ENCODE measurements at regions not wholly inside any gene's neighbourhood (a gene's known extent, or its start where the extent isn't known, plus 50 kb on each side); places are given as distances from the start of the nearest gene placed in this dataset.

- CTCF ChIA-PET: interaction anchor here (0.5 kb wide), 1 partner anchor 211 kb away, joined by 3 read pairs; no protein-coding TSS in a partner anchor
- no peak for DNase-seq (ENCODE audit: low read depth, low spot score)
- Histone ChIP-seq H3K4me3 (ENCODE audit: low read depth, low read length) (no peak overlapping the region), H3K27ac (ENCODE audit: low read depth, low read length) (no peak overlapping the region), H3K9me3 (ENCODE audit: control insufficient read depth, insufficient read depth, low read length) (no peaks in the 10 kb centered on the region), H3K27me3 (ENCODE audit: control insufficient read depth, insufficient read depth, low read length) (peaks cover 5% of the 10 kb centered on the region)
- TF ChIP-seq CTCF (IDR thresholded peaks at IDR 0.05; ENCODE audit: low read depth, low read length): no peak
- POLR2A ChIA-PET: no interaction called here
These were observed 72.3 kb upstream of the BNC1 start for GRCh38 chr15:83356501-83357399.

DNA sequence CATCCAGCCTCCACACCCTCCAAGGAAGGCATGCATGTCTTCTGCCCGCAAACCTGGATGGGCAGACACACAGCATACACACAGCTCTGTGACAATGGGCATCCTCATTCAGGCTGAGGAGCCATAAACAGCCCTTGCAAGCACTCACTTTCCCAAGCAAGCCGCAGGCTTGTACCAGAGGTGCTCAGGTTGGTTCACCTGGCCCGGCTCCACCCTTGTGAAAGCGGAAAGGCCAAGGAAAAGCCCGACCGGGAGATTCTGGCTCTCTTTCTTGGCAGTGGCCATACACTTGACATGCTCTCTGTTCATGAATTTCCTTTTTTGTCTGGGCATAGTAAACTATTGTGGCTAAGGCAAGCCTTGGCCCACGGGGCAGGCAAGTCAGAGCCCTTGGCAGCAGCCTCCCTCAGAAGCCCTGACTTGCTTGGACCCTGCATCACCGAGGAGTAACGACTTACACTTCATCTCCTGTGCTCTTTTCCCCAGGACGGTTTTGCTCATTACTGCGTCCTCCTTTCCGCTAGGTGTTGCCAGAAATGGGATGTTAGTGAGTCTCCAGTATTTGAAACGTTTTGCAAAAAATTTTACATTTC lies 74.6 kb upstream of the BNC1 start:
- Histone ChIP-seq H3K4me3 (ENCODE audit: low read depth, low read length) (no peak overlapping the region), H3K27ac (ENCODE audit: low read depth, low read length) (no peak overlapping the region), H3K9me3 (ENCODE audit: control insufficient read depth, insufficient read depth, low read length) (no peaks in the 10 kb centered on the region), H3K27me3 (ENCODE audit: control insufficient read depth, insufficient read depth, low read length) (peaks cover 13% of the 10 kb centered on the region)
- DNase-seq (ENCODE audit: low read depth, low spot score): no peak
- ChIA-PET POLR2A (no interaction called here), CTCF (interaction anchor here (1.4 kb wide), 1 partner anchor 110 kb away, joined by 3 read pairs; no protein-coding TSS in a partner anchor)
- no peak for TF ChIP-seq CTCF (IDR thresholded peaks at IDR 0.05; ENCODE audit: low read depth, low read length)

DNA sequence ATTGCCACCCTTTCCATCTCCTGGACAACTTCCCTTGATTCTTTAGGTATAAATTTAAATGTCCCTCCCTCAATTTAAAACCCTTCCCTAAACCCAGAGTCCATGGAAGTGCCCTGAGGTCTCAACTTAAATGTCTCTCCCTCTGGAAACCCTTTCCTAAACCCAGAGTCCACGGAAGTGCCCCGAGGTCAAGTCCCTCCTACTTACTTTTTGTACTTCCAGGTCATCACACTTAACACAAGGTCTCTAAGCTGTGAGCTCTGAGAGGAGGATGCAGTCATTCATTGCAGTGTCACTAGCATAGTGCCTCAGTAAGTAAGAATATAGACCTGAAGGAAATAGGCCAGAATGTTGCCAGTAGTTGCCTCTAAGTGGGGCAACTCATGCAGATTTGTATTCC lies 78.2 kb upstream of the BNC1 start:
- H3K27me3 ChIP-seq (ENCODE audit: control insufficient read depth, insufficient read depth, low read length): peaks cover 32% of the 10 kb centered on the region
- POLR2A ChIA-PET: no interaction called here
- no peak overlapping the region for H3K4me3 ChIP-seq (ENCODE audit: low read depth, low read length)
- no peak for DNase-seq (ENCODE audit: low read depth, low spot score)
- CTCF ChIA-PET: no interaction called here
- H3K27ac ChIP-seq (ENCODE audit: low read depth, low read length): no peak overlapping the region
- TF ChIP-seq CTCF (IDR thresholded peaks at IDR 0.05; ENCODE audit: low read depth, low read length): no peak
- no peaks in the 10 kb centered on the region for H3K9me3 ChIP-seq (ENCODE audit: control insufficient read depth, insufficient read depth, low read length)

- H3K4me3 ChIP-seq (ENCODE audit: low read depth, low read length): no peak overlapping the region
- no peak for TF ChIP-seq CTCF (IDR thresholded peaks at IDR 0.05; ENCODE audit: low read depth, low read length)
- CTCF ChIA-PET: interaction anchor here (0.5 to 3.6 kb wide), 2 partner anchors 74 to 116 kb away, joined by 4 to 13 read pairs; no protein-coding TSS in a partner anchor
These were observed 80.0 kb upstream of the BNC1 start for GRCh38 chr15:83364501-83364900.

More at GRCh38 chr15:83364501-83364900, 80.0 kb upstream of the BNC1 start:
- Histone ChIP-seq H3K27me3 (ENCODE audit: control insufficient read depth, insufficient read depth, low read length) (peaks cover 32% of the 10 kb centered on the region), H3K9me3 (ENCODE audit: control insufficient read depth, insufficient read depth, low read length) (no peaks in the 10 kb centered on the region), H3K27ac (ENCODE audit: low read depth, low read length) (no peak overlapping the region)
- POLR2A ChIA-PET: no interaction called here
- no peak for DNase-seq (ENCODE audit: low read depth, low spot score)

Data from AG04450 (cell line).